Ovary (tissue), 7 donors: ENCODE measurements at regions not wholly inside any gene's neighbourhood (a gene's known extent, or its start where the extent isn't known, plus 50 kb on each side); places are given as distances from the start of the nearest gene placed in this dataset.

Source experiments
- DNase-seq, 5 donors: peaks; one replicate each; pipeline ENCODE4 v3.0.0-alpha.2; 2019 to 2020
- H3K27ac ChIP-seq, 2 donors: fragments of 200-600 bp; one replicate each; pipeline versions ENCODE4 v1.5.1 to v1.8.0; 2019 to 2022
- H3K27me3 ChIP-seq: fragments of 200-600 bp; one replicate; pipeline ENCODE4 v1.8.0; 2022
- H3K36me3 ChIP-seq: fragments of 200-600 bp; sonication (generic); one replicate; pipeline ENCODE4 v1.5.1; 2019
- H3K4me1 ChIP-seq: one replicate; pipeline ENCODE4 v1.8.1; 2013; ENCODE audit warnings: mild to moderate bottlenecking, moderate library complexity; ENCODE audit not compliant: insufficient read depth
- H3K4me3 ChIP-seq: fragments of 200-600 bp; sonication (generic); one replicate; pipeline ENCODE4 v1.5.1; 2017
- H3K9me3 ChIP-seq, 2 donors: fragments of 200-600 bp in 1 of 2; sonication (generic) in 1 of 2; one replicate each; pipeline versions ENCODE4 v1.5.1 to v1.8.1; 2013 to 2019; ENCODE audit warnings: mild to moderate bottlenecking in 1 of 2, moderate library complexity in 1 of 2
- EP300 ChIP-seq: sonication (generic); formaldehyde crosslinking; IDR thresholded peaks from one replicate; pipeline ENCODE4 v1.6.1; 2017; ENCODE audit warnings: antibody characterized with exemption
- POLR2A ChIP-seq: fragments of 450-650 bp; IDR thresholded peaks from one replicate; pipeline ENCODE4 v1.6.1; 2017; ENCODE audit warnings: antibody characterized with exemption, mild to moderate bottlenecking, moderate library complexity
- WGBS, 3 donors: extraction: QIAGEN DNeasy Blood & Tissue Kit in 1 of 3; methylation state at CpG; one replicate each; pipeline versions ENCODE4 v1.1.5 to v1.1.7; 2013 to 2017; 5-methylcytosine and 5-hydroxymethylcytosine counted together
- intact Hi-C, 4 donors: fragments of 100-400 bp; cut with DNase I; formaldehyde crosslinking; loops; one replicate each; pipeline versions ENCODE4 v1.11.0 to v1.15.1; 2022 to 2023
- TF ChIP-seq, protein P1 (sequence below), 3 donors: fragments of 450-650 bp in 2 of 3; fragments of 200-600 bp in 1 of 3; IDR thresholded peaks; one replicate each; pipeline versions ENCODE4 v1.5.1 to v1.8.0; 2016 to 2022; ENCODE audit warnings: antibody characterized with exemption in 3 of 3, mild to moderate bottlenecking in 1 of 3
- donor health status: DM: no; HTN: no; CAD: no; lungs with moderate emphysema.
- donor health status: DM: no; HTN: no; CAD: no.
- donor health status: Bipolar disorder and iron deficiency.
- donor health status: DM: no; HTN: no; CAD: no.
- donor health status: DM: yes; HTN: yes; CAD: no.

DNA sequence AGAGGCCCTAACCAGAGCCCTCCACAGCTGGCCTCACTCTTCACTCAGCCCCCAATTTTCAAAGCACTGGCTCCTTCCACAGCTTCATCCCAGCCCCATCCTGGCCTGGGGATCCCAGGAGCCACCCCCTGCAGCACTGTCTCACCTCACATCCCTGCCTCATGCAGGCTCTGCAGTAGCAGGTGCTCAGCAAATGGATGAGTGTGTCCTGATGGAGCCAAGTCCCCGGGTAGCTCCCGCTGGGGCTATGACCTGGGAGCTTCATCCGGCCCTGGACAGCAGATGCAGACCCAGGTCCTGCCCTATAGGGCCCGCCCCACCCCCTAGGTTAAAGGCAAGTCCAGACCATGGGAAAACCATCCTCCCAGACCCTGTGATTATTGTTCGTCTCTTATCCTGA lies 143.2 kb upstream of the ZNF507 start:
- intact Hi-C loops = no loop called here
- Histone ChIP-seq H3K4me3 (no peak overlapping the region), H3K9me3 (no peaks in the 10 kb centered on the region), H3K4me1 (no peaks in the 10 kb centered on the region), H3K27ac (no peak overlapping the region), H3K36me3 (no peaks in the 10 kb centered on the region), H3K27me3 (no peaks in the 10 kb centered on the region)
- DNase-seq = no peak
- 73 to 90% (median 87%) methylated on average over 5 of the region's 5 CpGs for WGBS, 3 donors
- no peak for TF ChIP-seq EP300
- no peak for TF ChIP-seq POLR2A
- TF ChIP-seq, protein P1, sequence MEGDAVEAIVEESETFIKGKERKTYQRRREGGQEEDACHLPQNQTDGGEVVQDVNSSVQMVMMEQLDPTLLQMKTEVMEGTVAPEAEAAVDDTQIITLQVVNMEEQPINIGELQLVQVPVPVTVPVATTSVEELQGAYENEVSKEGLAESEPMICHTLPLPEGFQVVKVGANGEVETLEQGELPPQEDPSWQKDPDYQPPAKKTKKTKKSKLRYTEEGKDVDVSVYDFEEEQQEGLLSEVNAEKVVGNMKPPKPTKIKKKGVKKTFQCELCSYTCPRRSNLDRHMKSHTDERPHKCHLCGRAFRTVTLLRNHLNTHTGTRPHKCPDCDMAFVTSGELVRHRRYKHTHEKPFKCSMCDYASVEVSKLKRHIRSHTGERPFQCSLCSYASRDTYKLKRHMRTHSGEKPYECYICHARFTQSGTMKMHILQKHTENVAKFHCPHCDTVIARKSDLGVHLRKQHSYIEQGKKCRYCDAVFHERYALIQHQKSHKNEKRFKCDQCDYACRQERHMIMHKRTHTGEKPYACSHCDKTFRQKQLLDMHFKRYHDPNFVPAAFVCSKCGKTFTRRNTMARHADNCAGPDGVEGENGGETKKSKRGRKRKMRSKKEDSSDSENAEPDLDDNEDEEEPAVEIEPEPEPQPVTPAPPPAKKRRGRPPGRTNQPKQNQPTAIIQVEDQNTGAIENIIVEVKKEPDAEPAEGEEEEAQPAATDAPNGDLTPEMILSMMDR (IDR thresholded peaks at IDR 0.05) = no peak

DNA sequence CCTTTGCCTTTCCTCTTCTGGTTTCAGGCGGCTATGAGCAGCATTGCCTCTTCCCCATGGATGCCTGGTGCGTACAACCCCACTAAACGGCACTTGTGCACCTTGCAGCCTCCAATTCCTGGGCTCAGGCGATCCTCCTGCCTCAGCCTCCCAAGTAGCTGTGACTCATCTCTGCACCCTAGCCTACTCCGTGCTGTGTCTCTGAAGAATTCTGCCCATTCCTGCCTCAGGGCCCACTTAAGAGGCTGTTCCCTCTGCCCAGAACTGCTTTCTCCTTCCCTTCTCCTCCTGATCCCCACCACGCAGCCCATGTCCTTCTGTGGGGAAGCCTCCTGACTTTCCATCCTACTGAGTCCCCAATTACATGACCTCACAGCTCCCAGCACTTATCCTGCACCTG lies 142.2 kb upstream of the ZNF507 start:
- DNase-seq = no peak
- H3K9me3 ChIP-seq = no peaks in the 10 kb centered on the region
- no peaks in the 10 kb centered on the region for H3K4me1 ChIP-seq
- intact Hi-C loops = no loop called here
- H3K36me3 ChIP-seq = no peaks in the 10 kb centered on the region
- H3K4me3 ChIP-seq = no peak overlapping the region
- 88 to 93% (median 92%) methylated on average over 6 of the region's 6 CpGs for WGBS, 3 donors
- TF ChIP-seq EP300 (no peak), POLR2A (no peak)
- TF ChIP-seq, protein P1 (IDR thresholded peaks at IDR 0.05) = no peak
- H3K27ac ChIP-seq = no peak overlapping the region
- no peaks in the 10 kb centered on the region for H3K27me3 ChIP-seq

DNA sequence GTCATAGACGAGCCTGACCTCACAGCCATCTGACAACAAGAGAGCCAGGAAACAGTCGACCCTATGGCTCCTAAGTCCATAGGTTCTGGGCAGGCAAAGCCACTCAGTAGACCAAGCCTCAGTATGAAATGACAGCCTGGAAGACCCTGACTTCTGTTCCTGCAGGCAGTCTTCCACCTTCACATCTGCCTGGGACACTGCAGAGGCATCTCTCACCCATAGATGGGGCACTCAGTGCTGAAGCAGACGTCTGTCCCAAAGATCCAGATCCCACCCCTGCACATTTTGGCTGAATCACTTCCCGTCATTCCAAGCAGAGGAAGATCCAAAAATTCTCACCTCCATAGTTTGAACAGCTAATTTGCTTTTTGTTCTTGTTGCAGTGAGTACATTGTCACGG lies 139.3 kb upstream of the ZNF507 start:
- 48 to 61% (median 57%) methylated on average over 5 of the region's 5 CpGs for WGBS, 3 donors
- intact Hi-C loops = no loop called here

DNA sequence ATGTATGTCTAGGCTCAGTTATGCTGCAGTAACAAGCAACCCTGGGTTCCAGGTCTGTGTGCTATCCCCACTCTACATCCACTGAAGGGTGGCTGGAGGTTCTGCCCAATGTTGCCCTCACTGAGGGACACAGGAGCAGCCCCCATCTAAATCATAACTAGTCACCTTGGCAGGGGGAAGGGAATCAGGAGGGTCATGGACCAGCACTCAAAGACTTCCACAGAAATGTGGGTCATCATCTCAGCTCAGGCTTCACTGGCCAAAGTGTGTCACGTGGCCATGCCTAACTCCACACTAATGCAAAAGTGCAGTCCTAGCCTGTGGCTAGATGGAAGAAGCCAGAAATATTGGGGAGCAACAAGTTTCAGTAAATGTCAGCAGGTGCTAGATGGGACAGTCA lies 137.3 kb upstream of the ZNF507 start:
- 32 to 76% (median 62%) methylated on average over 1 of the region's 1 CpG for WGBS, 3 donors
- TF ChIP-seq EP300 (no peak), POLR2A (no peak)
- TF ChIP-seq, protein P1 (IDR thresholded peaks at IDR 0.05) = no peak
- Histone ChIP-seq H3K9me3 (no peaks in the 10 kb centered on the region), H3K4me3 (no peak overlapping the region), H3K36me3 (no peaks in the 10 kb centered on the region), H3K27me3 (no peaks in the 10 kb centered on the region), H3K27ac (no peak overlapping the region), H3K4me1 (no peaks in the 10 kb centered on the region)
- no peak for DNase-seq
- intact Hi-C loops = no loop called here

More for the DNA sequence above, 139.3 kb upstream of the ZNF507 start:
- no peak for DNase-seq
- Histone ChIP-seq H3K27ac (no peak overlapping the region), H3K4me1 (no peaks in the 10 kb centered on the region), H3K36me3 (no peaks in the 10 kb centered on the region), H3K9me3 (no peaks in the 10 kb centered on the region), H3K27me3 (no peaks in the 10 kb centered on the region), H3K4me3 (no peak overlapping the region)
- no peak for TF ChIP-seq POLR2A
- TF ChIP-seq, protein P1 (IDR thresholded peaks at IDR 0.05) = no peak

DNA sequence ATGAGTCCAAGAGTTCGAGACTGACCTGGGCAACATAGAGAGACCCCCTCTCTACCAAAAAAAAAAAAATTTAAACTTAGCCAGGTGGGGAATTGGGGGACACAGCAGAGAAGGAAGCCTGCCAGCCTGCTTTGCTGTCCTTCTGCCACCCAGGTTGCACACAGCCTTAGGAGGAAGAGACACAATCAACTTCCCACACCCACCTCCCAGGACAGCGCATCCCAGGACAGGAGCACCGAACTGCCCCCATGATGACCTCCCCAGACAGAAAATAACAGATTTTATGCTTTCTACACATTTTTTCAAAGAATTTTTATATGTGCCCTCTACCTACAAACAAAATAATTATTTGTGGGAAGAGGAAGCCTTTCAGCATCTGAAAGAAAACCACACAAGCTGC lies 126.0 kb upstream of the ZNF507 start:
- 79 to 94% (median 90%) methylated on average over 3 of the region's 3 CpGs for WGBS, 3 donors
- TF ChIP-seq POLR2A (no peak), EP300 (no peak)
- TF ChIP-seq, protein P1 (IDR thresholded peaks at IDR 0.05) = no peak
- intact Hi-C loops = no loop called here

More for the DNA sequence above, 126.0 kb upstream of the ZNF507 start:
- H3K27ac ChIP-seq = no peak overlapping the region
- H3K9me3 ChIP-seq = no peaks in the 10 kb centered on the region
- no peak overlapping the region for H3K4me3 ChIP-seq
- no peaks in the 10 kb centered on the region for H3K4me1 ChIP-seq
- no peaks in the 10 kb centered on the region for H3K27me3 ChIP-seq
- H3K36me3 ChIP-seq = no peaks in the 10 kb centered on the region
- no peak for DNase-seq
